ENCODE measurements at regions not wholly inside any gene's neighbourhood (a gene's known extent, or its start where the extent isn't known, plus 50 kb on each side); places are given as distances from the start of the nearest gene placed in this dataset.
"Not testable (repeated sequence)": the region's sequence is repeated elsewhere in the genome, so short reads cannot be mapped to it uniquely, and the experiment has no call there.

DNA sequence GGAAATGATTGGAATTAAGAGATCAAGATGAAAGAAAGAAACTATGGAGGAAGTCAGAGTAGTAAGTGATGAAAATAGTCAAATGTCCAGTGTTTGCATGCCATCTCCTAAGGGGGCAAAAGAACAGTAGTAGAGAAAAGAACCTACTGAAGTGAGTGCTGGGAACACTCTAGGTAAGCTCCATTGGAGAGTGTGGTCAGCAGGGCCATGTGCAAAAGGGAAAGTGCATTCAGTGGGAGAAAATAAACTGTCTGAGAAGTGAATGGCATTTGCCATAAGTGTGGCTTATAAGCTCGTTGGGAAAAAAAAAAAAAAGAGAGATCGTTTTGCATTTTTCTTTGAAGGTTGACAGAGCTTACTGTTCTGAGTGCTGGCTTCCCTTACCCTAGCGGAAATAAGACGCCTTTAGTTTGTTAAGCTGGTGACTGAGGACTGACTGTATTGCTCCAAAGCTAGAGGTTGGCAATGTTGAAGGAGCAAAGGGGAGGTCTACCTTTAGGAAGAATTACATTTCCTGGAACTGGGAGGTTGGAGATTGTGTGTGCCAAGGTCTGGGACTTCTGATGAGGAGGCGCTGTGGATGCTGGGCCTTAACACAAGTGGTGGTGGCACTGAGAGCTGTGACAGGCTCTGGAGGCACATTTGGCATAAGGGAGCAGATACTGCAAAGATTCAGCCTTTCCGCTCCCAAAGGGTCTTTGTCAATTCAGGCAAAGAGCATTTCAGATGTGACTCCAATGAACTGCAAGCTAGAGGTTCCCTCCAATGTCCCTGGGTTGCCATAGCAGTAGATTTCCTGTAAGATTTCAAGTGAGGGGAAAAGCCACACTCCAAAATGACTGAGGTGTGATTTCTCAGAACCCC lies 287.8 kb upstream of the SATB1 start:
- Histone ChIP-seq H3K36me3 (ENCODE audit: low read depth, missing control alignments) (no peaks in the 10 kb centered on the region), H3K9me3 (no peaks in the 10 kb centered on the region), H3K4me3 (no peak overlapping the region), H3K4me1 (no peaks in the 10 kb centered on the region), H3K27me3 (no peaks in the 10 kb centered on the region), H3K27ac (no peak overlapping the region)
- no peak for DNase-seq
- intact Hi-C loops (cut with DNase I; ENCODE audit: low total_unique reads), result no loop called here
- TF ChIP-seq, protein P1, sequence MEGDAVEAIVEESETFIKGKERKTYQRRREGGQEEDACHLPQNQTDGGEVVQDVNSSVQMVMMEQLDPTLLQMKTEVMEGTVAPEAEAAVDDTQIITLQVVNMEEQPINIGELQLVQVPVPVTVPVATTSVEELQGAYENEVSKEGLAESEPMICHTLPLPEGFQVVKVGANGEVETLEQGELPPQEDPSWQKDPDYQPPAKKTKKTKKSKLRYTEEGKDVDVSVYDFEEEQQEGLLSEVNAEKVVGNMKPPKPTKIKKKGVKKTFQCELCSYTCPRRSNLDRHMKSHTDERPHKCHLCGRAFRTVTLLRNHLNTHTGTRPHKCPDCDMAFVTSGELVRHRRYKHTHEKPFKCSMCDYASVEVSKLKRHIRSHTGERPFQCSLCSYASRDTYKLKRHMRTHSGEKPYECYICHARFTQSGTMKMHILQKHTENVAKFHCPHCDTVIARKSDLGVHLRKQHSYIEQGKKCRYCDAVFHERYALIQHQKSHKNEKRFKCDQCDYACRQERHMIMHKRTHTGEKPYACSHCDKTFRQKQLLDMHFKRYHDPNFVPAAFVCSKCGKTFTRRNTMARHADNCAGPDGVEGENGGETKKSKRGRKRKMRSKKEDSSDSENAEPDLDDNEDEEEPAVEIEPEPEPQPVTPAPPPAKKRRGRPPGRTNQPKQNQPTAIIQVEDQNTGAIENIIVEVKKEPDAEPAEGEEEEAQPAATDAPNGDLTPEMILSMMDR (IDR thresholded peaks at IDR 0.05), result no peak
- no peak for TF ChIP-seq POLR2A (IDR thresholded peaks at IDR 0.05)
- WGBS, 2 donors, result 82 to 90% methylated on average over 6 of the region's 6 CpGs

- no peaks in the 10 kb centered on the region for H3K27me3 ChIP-seq
- H3K4me3 ChIP-seq, result no peak overlapping the region
- no peak overlapping the region for H3K27ac ChIP-seq
- intact Hi-C loops (cut with DNase I; ENCODE audit: low total_unique reads), result no loop called here
- H3K4me1 ChIP-seq, result no peaks in the 10 kb centered on the region
- no peak for TF ChIP-seq POLR2A (IDR thresholded peaks at IDR 0.05)
- TF ChIP-seq, protein P1 (IDR thresholded peaks at IDR 0.05), result no peak
- H3K9me3 ChIP-seq, result no peaks in the 10 kb centered on the region
- no peak for DNase-seq
- no peaks in the 10 kb centered on the region for H3K36me3 ChIP-seq (ENCODE audit: low read depth, missing control alignments)
Measured at GRCh38 chr3:18704326-18704725, 279.2 kb upstream of the SATB1 start.

- intact Hi-C loops (cut with DNase I; ENCODE audit: low total_unique reads), result no loop called here
- Histone ChIP-seq H3K27ac (no peak overlapping the region), H3K4me3 (no peak overlapping the region), H3K9me3 (no peaks in the 10 kb centered on the region), H3K36me3 (ENCODE audit: low read depth, missing control alignments) (no peaks in the 10 kb centered on the region), H3K4me1 (no peaks in the 10 kb centered on the region), H3K27me3 (no peaks in the 10 kb centered on the region)
- no peak for DNase-seq
- TF ChIP-seq, protein P1 (IDR thresholded peaks at IDR 0.05), result no peak
- TF ChIP-seq POLR2A (IDR thresholded peaks at IDR 0.05), result no peak
Measured at GRCh38 chr3:18703798-18704197, 278.7 kb upstream of the SATB1 start.

DNA sequence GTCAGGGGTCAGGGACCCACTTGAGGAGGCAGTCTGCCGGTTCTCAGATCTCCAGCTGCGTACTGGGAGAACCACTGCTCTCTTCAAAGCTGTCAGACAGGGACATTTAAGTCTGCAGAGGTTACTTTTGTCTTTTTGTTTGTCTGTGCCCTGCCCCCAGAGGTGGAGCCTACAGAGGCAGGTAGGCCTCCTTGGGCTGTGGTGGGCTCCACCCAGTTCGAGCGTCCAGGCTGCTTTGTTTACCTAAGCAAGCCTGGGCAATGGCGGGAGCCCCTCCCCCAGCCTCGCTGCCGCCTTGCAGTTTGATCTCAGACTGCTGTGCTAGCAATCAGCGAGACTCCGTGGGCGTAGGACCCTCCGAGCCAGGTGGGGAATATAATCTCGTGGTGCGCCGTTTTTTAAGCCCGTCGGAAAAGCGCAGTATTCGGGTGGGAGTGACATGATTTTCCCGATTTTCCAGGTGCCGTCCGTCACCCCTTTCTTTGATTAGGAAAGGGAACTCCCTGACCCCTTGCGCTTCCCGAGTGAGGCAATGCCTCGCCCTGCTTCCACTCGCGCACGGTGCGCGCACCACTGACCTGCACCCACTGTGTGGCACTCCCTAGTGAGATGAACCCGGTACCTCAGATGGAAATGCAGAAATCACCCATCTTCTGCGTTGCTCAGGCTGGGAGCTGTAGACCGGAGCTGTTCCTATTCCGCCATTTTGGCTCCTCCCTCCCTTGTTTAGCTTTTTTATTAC lies 268.6 kb upstream of the SATB1 start:
- WGBS, 2 donors, result 82 to 87% methylated on average over 26 to 33 of the region's 33 CpGs
- H3K9me3 ChIP-seq; H3K4me1 ChIP-seq; H3K4me3 ChIP-seq; intact Hi-C loops (cut with DNase I; ENCODE audit: low total_unique reads); H3K36me3 ChIP-seq (ENCODE audit: low read depth, missing control alignments); DNase-seq; H3K27me3 ChIP-seq; H3K27ac ChIP-seq: not testable (repeated sequence)

DNA sequence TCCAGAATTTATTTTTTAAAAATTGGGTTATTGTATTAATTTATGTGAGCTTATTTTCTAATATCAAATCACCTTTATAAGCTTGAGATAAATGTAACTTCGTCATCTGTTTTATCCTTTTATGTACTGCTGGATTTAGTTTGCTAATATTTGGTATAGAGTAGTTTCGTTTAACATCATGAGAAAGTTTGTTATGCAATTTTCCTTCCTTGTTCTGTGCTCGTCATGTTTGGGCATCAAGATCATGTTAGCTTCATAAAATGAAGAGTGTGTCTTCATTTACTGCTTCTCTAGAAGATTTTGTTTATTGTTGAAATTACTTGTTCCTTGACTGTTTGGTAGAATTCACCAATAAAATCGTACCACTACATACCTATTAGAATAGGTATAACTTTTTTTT lies 262.1 kb upstream of the SATB1 start:
- Histone ChIP-seq H3K27ac (no peak overlapping the region), H3K4me1 (no peaks in the 10 kb centered on the region), H3K27me3 (no peaks in the 10 kb centered on the region), H3K9me3 (no peaks in the 10 kb centered on the region), H3K36me3 (ENCODE audit: low read depth, missing control alignments) (no peaks in the 10 kb centered on the region), H3K4me3 (no peak overlapping the region)
- TF ChIP-seq POLR2A (IDR thresholded peaks at IDR 0.05), result no peak
- TF ChIP-seq, protein P1 (IDR thresholded peaks at IDR 0.05), result no peak
- intact Hi-C loops (cut with DNase I; ENCODE audit: low total_unique reads), result no loop called here
- no peak for DNase-seq
- 51 to 64% methylated on average over 4 of the region's 4 CpGs for WGBS, 2 donors
